NCI-H2107 treated with DMSO at 0.1 percent for 48 hours (cell line): ENCODE measurements at regions not wholly inside any gene's neighbourhood (a gene's known extent, or its start where the extent isn't known, plus 50 kb on each side); places are given as distances from the start of the nearest gene placed in this dataset.

Source experiments
- DNase-seq: peaks from one replicate; lab custom pipeline; 2025; ENCODE audit not compliant: unreplicated experiment; lab: John Stamatoyannopoulos, UW

GRCh38 chr11:100635194-100635593 is 51.9 kb upstream of the ARHGAP42 start:
- no peak for DNase-seq

- DNase-seq = no peak
Observed at GRCh38 chr11:100636536-100636935, 50.6 kb upstream of the ARHGAP42 start.
